H1 (cell line): ENCODE measurements at regions not wholly inside any gene's neighbourhood (a gene's known extent, or its start where the extent isn't known, plus 50 kb on each side); places are given as distances from the start of the nearest gene placed in this dataset.
A peak's percentile ranks its signal among the peaks of the same experiment; 100 is the strongest.

ENCODE experiments used
- CTCF ChIA-PET: fragments of 300-600 bp; sonication (Branson Sonifier 250); formaldehyde crosslinking; loops from one replicate; lab custom pipeline; 2021; ENCODE audit not compliant: partially characterized antibody; lab: Charles Lee
- POLR2A ChIA-PET: fragments of 300-600 bp; sonication (Branson Sonifier 250); formaldehyde crosslinking; loops from one replicate; lab custom pipeline; 2021; ENCODE audit warnings: inconsistent platforms; ENCODE audit not compliant: partially characterized antibody; lab: Charles Lee
- DNase-seq, 2 experiments: peaks; one replicate each; pipeline versions ENCODE4 v3.0.0 to v3.0.0-alpha.2; 2010 to 2022; ENCODE audit warnings: low spot score in 2 of 2, low read depth in 1 of 2, mixed read lengths in 1 of 2
- FAIRE-seq: peaks from 2 replicates; lab custom pipeline; 2011; peaks lifted over from hg19 to GRCh38; lab: Jason Lieb, UNC
- H2AFZ ChIP-seq: 2 replicates; pipeline ENCODE4 v1.8.1; 2012; ENCODE audit warnings: low read length, inconsistent platforms
- H2AK5ac ChIP-seq: 2 replicates; pipeline ENCODE4 v1.6.1; 2013; ENCODE audit warnings: low read depth, low read length
- H2BK120ac ChIP-seq: replicated peaks from 2 replicates; pipeline ENCODE3; 2013; ENCODE audit warnings: low read depth, low read length, inconsistent platforms
- H2BK12ac ChIP-seq: 2 replicates; pipeline ENCODE4 v1.6.1; 2013; ENCODE audit warnings: low read depth, low read length
- H2BK15ac ChIP-seq: 2 replicates; pipeline ENCODE4 v1.6.1; 2013; ENCODE audit warnings: low read length
- H2BK20ac ChIP-seq: 2 replicates; pipeline ENCODE4 v1.6.1; 2013; ENCODE audit warnings: low read length
- H2BK5ac ChIP-seq: 2 replicates; pipeline ENCODE4 v1.6.1; 2013; ENCODE audit warnings: low read depth, low read length
- H3K14ac ChIP-seq: 2 replicates; pipeline ENCODE4 v1.6.1; 2013; ENCODE audit warnings: inconsistent platforms; ENCODE audit not compliant: insufficient read length
- H3K18ac ChIP-seq: 2 replicates; pipeline ENCODE4 v1.6.1; 2013; ENCODE audit warnings: low read length; ENCODE audit errors: extremely low read depth
- H3K23ac ChIP-seq: 2 replicates; pipeline ENCODE4 v1.6.1; 2013; ENCODE audit warnings: inconsistent platforms; ENCODE audit not compliant: insufficient read length
- H3K23me2 ChIP-seq: 2 replicates; pipeline ENCODE4 v1.6.1; 2013; ENCODE audit warnings: low read depth, low read length
- H3K27ac ChIP-seq: 2 replicates; pipeline ENCODE4 v1.6.1; 2011; ENCODE audit warnings: low read depth, low read length, inconsistent platforms
- H3K27me3 ChIP-seq, 4 experiments: replicated peaks in 1 of 4; 1 replicate in 1 of 4; 2 replicates in 3 of 4; pipeline versions ENCODE4 v1.6.1 to v1.8.1; 2011 to 2013; ENCODE audit warnings: low read length in 3 of 4, mild to moderate bottlenecking in 3 of 4, inconsistent platforms in 2 of 4, mixed read lengths in 2 of 4, moderate library complexity in 1 of 4; ENCODE audit not compliant: control insufficient read depth in 3 of 4, insufficient read depth in 3 of 4; ENCODE audit errors: extremely low read depth in 1 of 4
- H3K36me3 ChIP-seq, 4 experiments: 2 replicates each; pipeline versions ENCODE4 v1.6.1 to v1.8.1; 2011 to 2013; ENCODE audit warnings: mild to moderate bottlenecking in 4 of 4, low read length in 3 of 4, moderate library complexity in 2 of 4, control low read depth in 1 of 4, inconsistent platforms in 1 of 4; ENCODE audit not compliant: insufficient read depth in 4 of 4, control insufficient read depth in 2 of 4
- H3K4ac ChIP-seq: replicated peaks from 2 replicates; pipeline ENCODE3; 2013; ENCODE audit warnings: low read length, low read depth, mixed read lengths, inconsistent platforms; ENCODE audit not compliant: insufficient read length
- H3K4me1 ChIP-seq, 4 experiments: replicated peaks in 1 of 4; 1 replicate in 1 of 4; 2 replicates in 3 of 4; pipeline versions ENCODE4 v1.6.1 to v1.8.1; 2011 to 2013; ENCODE audit warnings: low read length in 3 of 4, inconsistent platforms in 2 of 4, mixed read lengths in 1 of 4; ENCODE audit not compliant: insufficient read depth in 4 of 4, control insufficient read depth in 3 of 4
- H3K4me2 ChIP-seq, 2 experiments: 2 replicates each; pipeline versions ENCODE4 v1.6.1 to v1.8.1; 2011 to 2013; ENCODE audit warnings: low read depth in 2 of 2, low read length in 2 of 2, control low read depth in 1 of 2, inconsistent platforms in 1 of 2, mild to moderate bottlenecking in 1 of 2; ENCODE audit not compliant: insufficient read depth in 1 of 2
- H3K4me3 ChIP-seq, 4 experiments: fragments of 200-600, 300-600 bp in 1 of 4; sonication (generic), shearing (Covaris generic), sonication (Bioruptor Twin) in 1 of 4; 2 replicates each; pipeline versions ENCODE4 v1.5.1 to v1.8.1; 2011 to 2016; ENCODE audit warnings: low read length in 4 of 4, low read depth in 3 of 4, control low read depth in 2 of 4, inconsistent platforms in 2 of 4, mild to moderate bottlenecking in 2 of 4, mixed read lengths in 1 of 4, moderate library complexity in 1 of 4; ENCODE audit not compliant: insufficient read depth in 2 of 4; ENCODE audit errors: extremely low read depth in 1 of 4
- H3K56ac ChIP-seq: replicated peaks from 2 replicates; pipeline ENCODE3; 2013; ENCODE audit warnings: low read depth, mild to moderate bottlenecking, mixed read lengths, low read length, inconsistent platforms; ENCODE audit not compliant: insufficient read length
- H3K79me1 ChIP-seq: 2 replicates; pipeline ENCODE4 v1.6.1; 2013; ENCODE audit warnings: low read depth, low read length, control low read depth
- H3K79me2 ChIP-seq, 2 experiments: 2 replicates each; pipeline versions ENCODE4 v1.6.1 to v1.8.1; 2012 to 2013; ENCODE audit warnings: low read length in 2 of 2, mild to moderate bottlenecking in 2 of 2, inconsistent platforms in 1 of 2; ENCODE audit not compliant: insufficient read depth in 2 of 2, control insufficient read depth in 1 of 2
- H3K9ac ChIP-seq, 4 experiments: replicated peaks in 1 of 4; 1 replicate in 1 of 4; 2 replicates in 3 of 4; pipeline versions ENCODE4 v1.6.1 to v1.8.1; 2011 to 2013; ENCODE audit warnings: low read depth in 3 of 4, low read length in 3 of 4, control low read depth in 2 of 4, mild to moderate bottlenecking in 2 of 4, moderate library complexity in 2 of 4, inconsistent platforms in 1 of 4; ENCODE audit errors: extremely low read depth in 1 of 4
- H3K9me3 ChIP-seq, 2 experiments: 2 replicates each; pipeline versions ENCODE4 v1.6.1 to v1.8.1; 2012 to 2013; ENCODE audit warnings: mild to moderate bottlenecking in 2 of 2, moderate library complexity in 2 of 2, control low read depth in 1 of 2, inconsistent platforms in 1 of 2, low read depth in 1 of 2, low read length in 1 of 2, mixed read lengths in 1 of 2; ENCODE audit not compliant: insufficient read depth in 2 of 2
- H4K20me1 ChIP-seq, 2 experiments: replicated peaks in 1 of 2; 2 replicates each; pipeline versions ENCODE3 to v1.8.1; 2011 to 2013; ENCODE audit warnings: inconsistent platforms in 2 of 2, low read length in 2 of 2, mild to moderate bottlenecking in 1 of 2; ENCODE audit not compliant: insufficient read depth in 2 of 2, control insufficient read depth in 1 of 2
- H4K5ac ChIP-seq: 2 replicates; pipeline ENCODE4 v1.6.1; 2013; ENCODE audit warnings: low read length, low read depth, mixed read lengths, inconsistent platforms; ENCODE audit not compliant: insufficient read length
- H4K8ac ChIP-seq: 2 replicates; pipeline ENCODE4 v1.8.0; 2013; ENCODE audit warnings: mild to moderate bottlenecking, moderate library complexity, low read length, inconsistent platforms; ENCODE audit not compliant: insufficient read depth; ENCODE audit errors: extremely low read depth
- H4K91ac ChIP-seq: replicated peaks from 2 replicates; pipeline ENCODE3; 2013; ENCODE audit warnings: low read length, mixed read lengths, inconsistent platforms; ENCODE audit not compliant: insufficient read length
- CBX5 ChIP-seq: fragments of 300-800, 300-1000 bp; sonication (generic); IDR thresholded peaks from 2 replicates; pipeline ENCODE4 v1.7.1; 2016; ENCODE audit warnings: antibody characterized with exemption, low read length, low read depth
- CEBPB ChIP-seq: IDR thresholded peaks from 2 replicates; pipeline ENCODE4 v1.6.1; 2012; ENCODE audit warnings: low read depth, low read length
- CREB1 ChIP-seq: IDR thresholded peaks from 2 replicates; pipeline ENCODE4 v1.6.1; 2012; ENCODE audit warnings: inconsistent platforms
- CTBP2 ChIP-seq: IDR thresholded peaks from 2 replicates; pipeline ENCODE4 v1.7.0; 2011; ENCODE audit warnings: borderline replicate concordance, mild to moderate bottlenecking, moderate library complexity, mixed read lengths, low read length; ENCODE audit not compliant: insufficient read depth, insufficient read length
- EP300 ChIP-seq, 2 experiments: IDR thresholded peaks; 1 replicate in 1 of 2; 2 replicates in 1 of 2; pipeline ENCODE4 v1.6.1; 2011 to 2012; ENCODE audit warnings: low read depth in 2 of 2, low read length in 2 of 2, mild to moderate bottlenecking in 2 of 2, borderline replicate concordance in 1 of 2, inconsistent platforms in 1 of 2, moderate library complexity in 1 of 2
- GABPA ChIP-seq: IDR thresholded peaks from 2 replicates; pipeline ENCODE4 v1.6.1; 2011; ENCODE audit warnings: mild to moderate bottlenecking, low read length, moderate library complexity, borderline replicate concordance; ENCODE audit not compliant: insufficient read depth
- HDAC2 ChIP-seq, 2 experiments: fragments of 300-600 bp in 1 of 2; sonication (generic) in 1 of 2; IDR thresholded peaks; 2 replicates each; pipeline ENCODE4 v1.6.1; 2011 to 2012; ENCODE audit warnings: low read depth in 2 of 2, low read length in 2 of 2, mild to moderate bottlenecking in 2 of 2, moderate library complexity in 2 of 2, borderline replicate concordance in 1 of 2, inconsistent platforms in 1 of 2
- JUN ChIP-seq: IDR thresholded peaks from 2 replicates; pipeline ENCODE4 v1.6.1; 2011; ENCODE audit warnings: low read depth, mild to moderate bottlenecking, improper control_type of control experiment, low read length
- MAFK ChIP-seq: IDR thresholded peaks from 2 replicates; pipeline ENCODE4 v1.6.1; 2012; ENCODE audit warnings: low read depth, mild to moderate bottlenecking, improper control_type of control experiment, low read length
- TAF7 ChIP-seq: optimal IDR thresholded peaks from 2 replicates; pipeline ENCODE3; 2011; ENCODE audit warnings: low read depth, mild to moderate bottlenecking, inconsistent platforms, low read length, moderate library complexity, borderline replicate concordance
- WGBS, 2 experiments: shearing (Covaris generic) in 1 of 2; methylation state at CpG; one replicate each; pipeline versions ENCODE4 v1.1.6 to v1.1.7; 2013 to 2015; ENCODE audit warnings: low lambda C conversion rate in 2 of 2, mixed read lengths in 2 of 2, inconsistent platforms in 1 of 2, low coverage in 1 of 2, missing lambda C conversion rate in 1 of 2; ENCODE audit not compliant: insufficient replicate concordance in 2 of 2, insufficient coverage in 1 of 2, insufficient read length in 1 of 2; ENCODE audit errors: extremely low coverage in 1 of 2, missing lambda C conversion rate in 1 of 2; 5-methylcytosine and 5-hydroxymethylcytosine counted together
- TF ChIP-seq, protein P1 (sequence below): IDR thresholded peaks from 2 replicates; pipeline ENCODE4 v1.6.1; 2012; ENCODE audit warnings: inconsistent platforms

DNA sequence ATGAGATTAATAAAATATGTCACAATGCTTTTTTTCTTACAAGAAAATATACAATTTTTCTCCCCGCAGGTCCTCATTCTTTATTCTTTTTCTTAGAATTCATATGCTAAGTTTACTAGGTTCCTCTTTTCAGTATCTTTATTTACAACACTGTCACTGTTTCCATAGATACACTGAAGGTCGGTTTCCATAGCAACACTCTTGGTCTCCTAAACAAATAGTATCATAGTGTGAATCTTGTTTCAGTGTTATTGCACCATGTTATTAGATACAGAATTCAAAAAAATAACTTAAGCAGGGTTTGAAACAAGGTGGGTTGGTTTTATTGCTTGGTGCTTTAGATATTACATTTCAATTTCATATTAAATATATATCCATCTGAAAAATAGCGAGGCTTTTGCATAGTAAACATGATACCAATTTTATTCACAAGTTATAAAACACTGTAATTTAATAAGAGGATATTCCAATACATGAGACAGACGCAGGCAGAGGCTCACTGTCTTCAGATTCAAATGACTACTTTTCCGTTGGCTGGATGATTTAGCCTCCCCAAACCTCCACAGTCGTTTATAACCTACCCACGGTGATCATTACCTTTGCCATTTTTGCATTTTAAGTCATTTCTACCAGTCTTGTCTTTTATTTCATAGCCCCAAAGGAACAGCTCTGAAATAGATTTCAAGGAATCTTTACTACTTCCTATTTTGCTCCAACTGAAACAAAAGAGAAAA, 88.9 kb upstream of the KLF6 start:
- no peak overlapping the region for H4K8ac ChIP-seq
- H3K4me2 ChIP-seq = no peak overlapping the region
- no peak overlapping the region for H2BK120ac ChIP-seq
- no peaks in the 10 kb centered on the region for H3K9me3 ChIP-seq
- no peak overlapping the region for H3K4me3 ChIP-seq
- no peak overlapping the region; the same call in 1 of the 2 replicates for H2AK5ac ChIP-seq
- H3K27ac ChIP-seq = 0 out of 2 replicates have a peak overlapping the region, but pooled peaks have one; percentile 67
- WGBS, 2 experiments = 75% methylated on average over 7 of the region's 7 CpGs; no CpG with 5 or more reads in 1 of the 2 experiments
- H3K23me2 ChIP-seq = no peaks in the 10 kb centered on the region
- no peak overlapping the region for H3K56ac ChIP-seq
- no peaks in the 10 kb centered on the region for H3K36me3 ChIP-seq
- DNase-seq = no peak
- H3K23ac ChIP-seq = no peak overlapping the region
- 0 out of 7 replicates have a peak overlapping the region, but pooled peaks of 1 of the 4 experiments have one; percentile 42 for H3K9ac ChIP-seq
- no peaks in the 10 kb centered on the region for H3K79me1 ChIP-seq
- no peak overlapping the region for H4K5ac ChIP-seq
- H3K18ac ChIP-seq = no peak overlapping the region
- FAIRE-seq = no peak
- H4K20me1 ChIP-seq = no peaks in the 10 kb centered on the region
- no peaks in the 10 kb centered on the region for H3K79me2 ChIP-seq
- H2BK20ac ChIP-seq = no peak overlapping the region
- peaks cover 0 to 3% (median 1%) of the 10 kb centered on the region in 4 experiments; a peak in 1 of 7 replicates for H3K4me1 ChIP-seq
- ChIA-PET POLR2A (interaction anchor here (0.7 to 1.0 kb wide), 2 partner anchors 14 to 89 kb away, joined by 3 read pairs; partner anchors contain the start of gene KLF6), CTCF (no interaction called here)
- H2AFZ ChIP-seq = no peak overlapping the region
- H2BK5ac ChIP-seq = no peak overlapping the region; the same call in 1 of the 2 replicates
- no peaks in the 10 kb centered on the region for H3K27me3 ChIP-seq
- peak overlapping the region; percentile 80; the same call in 1 of the 2 replicates for H2BK12ac ChIP-seq
- no peak overlapping the region for H2BK15ac ChIP-seq
- H4K91ac ChIP-seq = no peak overlapping the region
- H3K14ac ChIP-seq = no peak overlapping the region
- H3K4ac ChIP-seq = no peak overlapping the region
- TF ChIP-seq TAF7 (no peak), EP300 (IDR thresholded peaks at IDR 0.05; ENCODE audit: borderline replicate concordance in 1 of 2, low read depth in 2 of 2, low read length in 2 of 2) (peak in 1 of 2 experiments; percentile 95; a peak in 1 of 3 replicates), CTBP2 (no peak), GABPA (no peak), CEBPB (peak; percentile 62; the same call in 1 of the 2 replicates), CREB1 (no peak), JUN (no peak), HDAC2 (IDR thresholded peaks at IDR 0.05; ENCODE audit: borderline replicate concordance in 1 of 2, low read depth in 2 of 2, low read length in 2 of 2) (no peak), CBX5 (no peak), MAFK (no peak)
- TF ChIP-seq, protein P1, sequence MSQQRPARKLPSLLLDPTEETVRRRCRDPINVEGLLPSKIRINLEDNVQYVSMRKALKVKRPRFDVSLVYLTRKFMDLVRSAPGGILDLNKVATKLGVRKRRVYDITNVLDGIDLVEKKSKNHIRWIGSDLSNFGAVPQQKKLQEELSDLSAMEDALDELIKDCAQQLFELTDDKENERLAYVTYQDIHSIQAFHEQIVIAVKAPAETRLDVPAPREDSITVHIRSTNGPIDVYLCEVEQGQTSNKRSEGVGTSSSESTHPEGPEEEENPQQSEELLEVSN = no peak
